ENCODE measurements at regions not wholly inside any gene's neighbourhood (a gene's known extent, or its start where the extent isn't known, plus 50 kb on each side); places are given as distances from the start of the nearest gene placed in this dataset.

- no peak for TF ChIP-seq POLR2A (IDR thresholded peaks at IDR 0.05; ENCODE audit: low read length)
- no peak for TF ChIP-seq GATA1 (IDR thresholded peaks at IDR 0.05; ENCODE audit: low read depth, low read length)
These were observed 109.0 kb downstream of the ANXA3 start for GRCh38 chr4:78660559-78660958.
